Body of pancreas (tissue), 4 donors: ENCODE measurements at regions not wholly inside any gene's neighbourhood (a gene's known extent, or its start where the extent isn't known, plus 50 kb on each side); places are given as distances from the start of the nearest gene placed in this dataset.

Source experiments
- POLR2A ChIP-seq, 3 donors: fragments of 450-650 bp; IDR thresholded peaks; one replicate each; pipeline ENCODE4 v1.6.1; 2016; ENCODE audit warnings: antibody characterized with exemption in 3 of 3, mild to moderate bottlenecking in 2 of 3
- TF ChIP-seq, protein P1 (sequence below), 7 experiments: fragments of 450-650 bp in 4 of 7; fragments of 200-600 bp in 3 of 7; sonication (generic) in 3 of 7; IDR thresholded peaks; one replicate each; pipeline ENCODE4 v1.5.1; 2016 to 2019; ENCODE audit warnings: antibody characterized with exemption in 7 of 7

DNA sequence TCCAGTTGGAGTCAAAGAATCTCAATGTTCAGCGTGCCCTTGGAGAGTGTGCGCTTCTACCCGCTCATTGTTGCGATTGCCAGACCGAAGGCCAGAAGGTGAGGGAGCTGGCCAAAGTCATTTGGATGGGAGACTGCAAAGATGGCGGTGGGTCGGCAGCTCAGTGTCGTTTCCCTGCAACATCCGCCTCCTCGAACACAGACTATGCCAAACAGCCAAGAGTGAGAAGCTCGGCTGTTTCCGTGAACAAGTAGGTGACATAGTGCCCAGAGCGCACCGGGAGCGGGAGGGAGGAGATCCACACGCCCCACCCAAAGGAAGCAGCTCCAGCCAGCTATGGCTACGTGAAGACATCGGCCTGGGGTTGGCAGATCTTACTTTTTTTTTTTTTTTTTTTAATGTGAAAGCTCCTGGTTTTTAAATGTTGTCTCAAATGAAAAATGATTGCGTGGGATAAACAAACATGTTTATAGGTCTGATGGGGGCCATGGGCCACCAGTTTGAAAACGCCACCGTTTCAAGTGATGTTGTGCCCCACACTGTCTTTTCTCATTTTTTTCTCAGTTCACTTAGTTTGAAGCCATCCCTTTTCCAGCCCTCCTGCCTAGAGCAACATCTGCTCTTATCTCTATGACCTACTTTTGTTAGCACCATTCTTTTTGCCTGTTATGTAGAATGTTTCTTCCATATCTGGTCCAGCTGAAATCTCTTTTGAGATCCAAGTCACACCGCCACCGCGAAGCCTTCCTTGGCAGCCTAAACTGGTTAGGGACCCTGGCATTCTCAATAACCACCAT, 682.4 kb downstream of the RNF144A start:
- TF ChIP-seq, protein P1, sequence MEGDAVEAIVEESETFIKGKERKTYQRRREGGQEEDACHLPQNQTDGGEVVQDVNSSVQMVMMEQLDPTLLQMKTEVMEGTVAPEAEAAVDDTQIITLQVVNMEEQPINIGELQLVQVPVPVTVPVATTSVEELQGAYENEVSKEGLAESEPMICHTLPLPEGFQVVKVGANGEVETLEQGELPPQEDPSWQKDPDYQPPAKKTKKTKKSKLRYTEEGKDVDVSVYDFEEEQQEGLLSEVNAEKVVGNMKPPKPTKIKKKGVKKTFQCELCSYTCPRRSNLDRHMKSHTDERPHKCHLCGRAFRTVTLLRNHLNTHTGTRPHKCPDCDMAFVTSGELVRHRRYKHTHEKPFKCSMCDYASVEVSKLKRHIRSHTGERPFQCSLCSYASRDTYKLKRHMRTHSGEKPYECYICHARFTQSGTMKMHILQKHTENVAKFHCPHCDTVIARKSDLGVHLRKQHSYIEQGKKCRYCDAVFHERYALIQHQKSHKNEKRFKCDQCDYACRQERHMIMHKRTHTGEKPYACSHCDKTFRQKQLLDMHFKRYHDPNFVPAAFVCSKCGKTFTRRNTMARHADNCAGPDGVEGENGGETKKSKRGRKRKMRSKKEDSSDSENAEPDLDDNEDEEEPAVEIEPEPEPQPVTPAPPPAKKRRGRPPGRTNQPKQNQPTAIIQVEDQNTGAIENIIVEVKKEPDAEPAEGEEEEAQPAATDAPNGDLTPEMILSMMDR (IDR thresholded peaks at IDR 0.05): no peak
- no peak for TF ChIP-seq POLR2A (IDR thresholded peaks at IDR 0.05)
